AG04449 (cell line): ENCODE measurements at regions not wholly inside any gene's neighbourhood (a gene's known extent, or its start where the extent isn't known, plus 50 kb on each side); places are given as distances from the start of the nearest gene placed in this dataset.

ENCODE experiments used
- CTCF ChIA-PET: fragments of 350-600 bp; formaldehyde crosslinking; extraction: SDS; loops from one replicate; lab custom pipeline; 2021; ENCODE audit warnings: antibody characterized with exemption; lab: Yijun Ruan, JAX
- POLR2A ChIA-PET: fragments of 400-600, 350-600 bp; formaldehyde crosslinking; extraction: SDS; loops from one replicate; lab custom pipeline; 2020; ENCODE audit warnings: antibody characterized with exemption, inconsistent platforms; lab: Yijun Ruan, JAX
- DNase-seq: peaks from one replicate; pipeline ENCODE4 v3.0.0-alpha.2; 2010; ENCODE audit warnings: low read depth, low spot score
- H3K4me3 ChIP-seq: 2 replicates; pipeline ENCODE4 v1.5.1; 2011; ENCODE audit warnings: low read depth, mild to moderate bottlenecking, control low read depth, low read length
- TF ChIP-seq, protein P1 (sequence below): IDR thresholded peaks from one replicate; pipeline ENCODE4 v1.5.1; 2011; ENCODE audit warnings: mild to moderate bottlenecking, moderate library complexity, low read length, control low read depth, inconsistent platforms; ENCODE audit not compliant: insufficient read depth; ENCODE audit errors: missing control alignments

DNA sequence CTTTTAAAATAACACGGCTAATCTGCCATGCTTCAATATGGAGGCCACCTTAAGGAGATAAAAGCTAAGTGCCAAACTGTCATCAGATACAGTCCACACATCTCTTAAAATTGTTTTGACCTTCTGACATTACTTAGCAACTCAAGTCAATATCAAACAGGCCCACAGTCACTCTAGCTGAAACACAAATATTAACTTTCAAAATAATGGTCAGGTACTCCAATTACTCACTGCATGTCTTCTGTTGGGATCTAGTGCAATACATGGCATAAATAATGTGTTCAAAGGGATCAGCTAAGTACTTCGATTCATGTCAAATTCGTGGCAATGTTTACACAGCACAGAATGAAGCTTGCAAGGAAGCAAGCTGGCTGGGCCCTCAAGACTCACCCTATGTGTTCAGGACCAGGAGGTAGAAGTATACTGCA, 133.9 kb upstream of the BEND6 start:
- POLR2A ChIA-PET = no interaction called here
- no peak overlapping the region for H3K4me3 ChIP-seq
- CTCF ChIA-PET = interaction anchor here (0.9 to 1.4 kb wide), 5 partner anchors 14 to 113 kb away, joined by 3 to 4 read pairs (median 3); no protein-coding TSS in a partner anchor
- TF ChIP-seq, protein P1, sequence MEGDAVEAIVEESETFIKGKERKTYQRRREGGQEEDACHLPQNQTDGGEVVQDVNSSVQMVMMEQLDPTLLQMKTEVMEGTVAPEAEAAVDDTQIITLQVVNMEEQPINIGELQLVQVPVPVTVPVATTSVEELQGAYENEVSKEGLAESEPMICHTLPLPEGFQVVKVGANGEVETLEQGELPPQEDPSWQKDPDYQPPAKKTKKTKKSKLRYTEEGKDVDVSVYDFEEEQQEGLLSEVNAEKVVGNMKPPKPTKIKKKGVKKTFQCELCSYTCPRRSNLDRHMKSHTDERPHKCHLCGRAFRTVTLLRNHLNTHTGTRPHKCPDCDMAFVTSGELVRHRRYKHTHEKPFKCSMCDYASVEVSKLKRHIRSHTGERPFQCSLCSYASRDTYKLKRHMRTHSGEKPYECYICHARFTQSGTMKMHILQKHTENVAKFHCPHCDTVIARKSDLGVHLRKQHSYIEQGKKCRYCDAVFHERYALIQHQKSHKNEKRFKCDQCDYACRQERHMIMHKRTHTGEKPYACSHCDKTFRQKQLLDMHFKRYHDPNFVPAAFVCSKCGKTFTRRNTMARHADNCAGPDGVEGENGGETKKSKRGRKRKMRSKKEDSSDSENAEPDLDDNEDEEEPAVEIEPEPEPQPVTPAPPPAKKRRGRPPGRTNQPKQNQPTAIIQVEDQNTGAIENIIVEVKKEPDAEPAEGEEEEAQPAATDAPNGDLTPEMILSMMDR = no peak
- no peak for DNase-seq

DNA sequence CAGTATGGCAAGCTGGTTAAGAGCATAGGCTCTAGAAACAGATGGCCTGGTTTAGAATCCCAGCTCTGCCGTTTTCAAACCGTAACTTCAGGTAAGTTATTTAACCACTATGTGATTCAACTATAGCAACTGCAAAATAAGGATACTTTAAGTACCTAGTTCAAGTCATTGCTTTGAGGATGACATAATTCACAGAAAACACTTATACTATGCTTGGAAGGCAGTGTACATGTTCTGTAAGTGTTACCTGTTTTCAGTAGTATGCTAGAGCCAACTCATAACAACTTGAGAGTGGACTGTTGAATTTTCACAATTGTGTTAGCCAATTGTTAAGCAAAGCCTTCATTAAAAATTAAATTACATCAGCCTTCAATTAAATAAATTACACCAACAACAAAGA, 134.8 kb upstream of the BEND6 start:
- no peak for DNase-seq
- TF ChIP-seq, protein P1 = no peak
- H3K4me3 ChIP-seq = no peak overlapping the region
- POLR2A ChIA-PET = no interaction called here
- CTCF ChIA-PET = interaction anchor here (1.1 kb wide), 1 partner anchor 31 kb away, joined by 3 read pairs; no protein-coding TSS in a partner anchor

DNA sequence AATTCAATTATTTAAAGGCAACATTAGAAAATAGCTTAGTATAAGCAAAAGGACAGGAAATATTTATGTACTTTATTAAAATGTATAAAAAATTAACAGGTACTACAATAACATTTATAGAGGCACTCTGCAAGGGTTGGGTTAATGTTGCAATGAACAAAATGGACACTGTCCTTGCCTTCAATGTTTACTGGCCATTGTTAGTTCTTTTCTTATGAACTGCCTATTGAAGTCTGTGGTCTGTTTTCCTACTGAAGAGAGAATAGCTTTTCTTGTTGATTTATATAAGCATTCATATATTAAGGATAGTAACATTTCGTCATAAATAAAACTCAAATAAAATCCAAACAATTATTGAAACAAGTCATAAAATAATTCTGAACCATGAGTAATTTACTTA, 135.3 kb upstream of the BEND6 start:
- no peak overlapping the region for H3K4me3 ChIP-seq
- CTCF ChIA-PET = interaction anchor here (0.6 to 1.1 kb wide), 4 partner anchors 15 to 201 kb away, joined by 3 read pairs; no protein-coding TSS in a partner anchor
- POLR2A ChIA-PET = no interaction called here
- no peak for DNase-seq
- TF ChIP-seq, protein P1 = no peak

DNA sequence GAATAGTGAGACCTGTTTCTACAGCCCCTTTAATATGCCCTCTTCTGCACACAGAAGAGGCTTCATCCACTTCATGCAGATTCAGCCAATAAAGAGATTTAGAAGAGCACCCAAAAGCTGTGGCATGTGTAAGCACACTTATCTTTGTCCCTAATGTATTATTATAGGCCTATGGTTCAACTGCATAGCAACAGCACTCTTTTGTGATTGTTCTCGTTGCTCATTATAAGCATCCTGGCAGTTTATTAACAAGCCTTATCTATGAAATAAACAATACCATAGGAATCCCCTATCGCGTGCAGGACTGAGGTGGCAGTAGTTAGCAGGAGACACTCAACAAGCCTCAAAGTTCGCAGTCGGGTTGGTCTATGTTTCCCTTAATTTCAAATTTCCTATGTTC, 138.5 kb upstream of the BEND6 start:
- TF ChIP-seq, protein P1 = no peak
- CTCF ChIA-PET = no interaction called here
- POLR2A ChIA-PET = no interaction called here
- DNase-seq = no peak
- H3K4me3 ChIP-seq = no peak overlapping the region

DNA sequence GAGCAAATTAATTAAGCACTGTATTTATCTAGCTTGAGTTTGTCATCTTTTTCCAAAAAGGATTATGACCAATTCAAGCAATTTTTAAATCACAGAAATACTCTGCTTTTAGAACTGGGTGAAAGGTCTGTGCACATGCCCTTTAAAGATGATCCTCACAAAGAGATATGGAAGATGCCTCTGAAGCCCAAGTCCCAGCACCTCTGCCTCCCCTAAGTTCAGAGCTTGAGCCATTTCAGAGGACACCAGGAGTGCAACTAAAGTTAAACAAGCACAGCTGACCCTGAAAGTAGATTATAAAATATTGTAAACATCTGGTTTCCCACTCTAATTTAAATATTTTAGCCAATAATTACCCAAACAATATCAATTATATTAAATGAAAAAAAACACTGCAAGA, 139.5 kb upstream of the BEND6 start:
- CTCF ChIA-PET = interaction anchor here (0.8 to 1.3 kb wide), 2 partner anchors 11 to 87 kb away, joined by 3 read pairs; no protein-coding TSS in a partner anchor
- POLR2A ChIA-PET = no interaction called here
- H3K4me3 ChIP-seq = no peak overlapping the region
- DNase-seq = no peak
- TF ChIP-seq, protein P1 = no peak

DNA sequence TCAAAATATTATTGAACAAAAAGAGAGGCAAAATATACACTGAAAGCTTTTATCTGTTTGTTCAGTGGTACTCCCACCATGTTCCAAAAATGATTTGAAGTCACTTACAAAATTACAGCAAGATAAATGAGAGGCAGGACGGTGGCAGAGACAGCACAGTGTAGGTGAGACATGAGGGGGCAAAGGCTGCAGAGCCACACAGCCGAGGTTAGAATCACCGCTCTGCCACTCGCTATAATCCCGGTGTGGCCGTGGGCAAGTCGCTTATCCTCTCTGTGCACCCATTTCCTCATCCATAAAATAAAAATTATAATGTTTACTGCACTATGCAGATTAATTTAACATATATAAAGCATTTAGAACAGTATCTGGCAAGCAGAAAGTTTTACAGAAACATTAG, 140.1 kb upstream of the BEND6 start:
- ChIA-PET CTCF (interaction anchor here (0.8 to 1.3 kb wide), 2 partner anchors 10 to 88 kb away, joined by 3 read pairs; no protein-coding TSS in a partner anchor), POLR2A (no interaction called here)
- DNase-seq = no peak
- TF ChIP-seq, protein P1 = no peak
- H3K4me3 ChIP-seq = no peak overlapping the region
